Erythroblast (primary cell): ENCODE measurements at regions not wholly inside any gene's neighbourhood (a gene's known extent, or its start where the extent isn't known, plus 50 kb on each side); places are given as distances from the start of the nearest gene placed in this dataset.
A peak's percentile ranks its signal among the peaks of the same experiment; 100 is the strongest.
"Not testable (repeated sequence)": the region's sequence is repeated elsewhere in the genome, so short reads cannot be mapped to it uniquely, and the experiment has no call there.

Experiments
- DNase-seq, 2 experiments: peaks; one replicate each; lab custom pipeline; 2025; lab: John Stamatoyannopoulos, UW
- GATA1 ChIP-seq: IDR thresholded peaks from 2 replicates; pipeline ENCODE4 v1.6.1; 2011; ENCODE audit warnings: low read depth, mild to moderate bottlenecking, control low read depth, low read length, moderate library complexity
- POLR2A ChIP-seq: IDR thresholded peaks from 2 replicates; pipeline ENCODE4 v1.6.1; 2011; ENCODE audit warnings: mild to moderate bottlenecking, low read length

GRCh38 chr17:30731210-30732132 is 93.0 kb downstream of the CRLF3 start:
- peak; percentile 79 for TF ChIP-seq POLR2A
- DNase-seq = peak; percentile 94

- peak in 1 of 2 experiments; percentile 34 for DNase-seq
These were observed 93.7 kb downstream of the CRLF3 start for GRCh38 chr17:30730837-30731209.

- not testable (repeated sequence) for DNase-seq
These were observed 94.2 kb downstream of the CRLF3 start for GRCh38 chr17:30730171-30730836.

- not testable (repeated sequence) for DNase-seq
These were observed 94.9 kb downstream of the CRLF3 start for GRCh38 chr17:30729471-30730170.

GRCh38 chr17:30727517-30727916 is 97.0 kb downstream of the CRLF3 start:
- DNase-seq = not testable (repeated sequence)

GRCh38 chr17:30726734-30727133 is 97.8 kb downstream of the CRLF3 start:
- not testable (repeated sequence) for DNase-seq

GRCh38 chr17:30726310-30726709 is 98.2 kb downstream of the CRLF3 start:
- DNase-seq = not testable (repeated sequence)

- DNase-seq = not testable (repeated sequence)
These were observed 100.3 kb downstream of the CRLF3 start for GRCh38 chr17:30724034-30724650.

GRCh38 chr17:30722114-30722780 is 102.2 kb downstream of the CRLF3 start:
- not testable (repeated sequence) for DNase-seq

GRCh38 chr17:30720971-30721370 is 103.5 kb downstream of the CRLF3 start:
- DNase-seq = not testable (repeated sequence)

- TF ChIP-seq POLR2A (no peak), GATA1 (no peak)
These were observed 104.5 kb downstream of the CRLF3 start for GRCh38 chr17:30720013-30720471.

GRCh38 chr17:30719131-30719973 is 105.1 kb downstream of the CRLF3 start:
- peak; percentile 73 to 88 for DNase-seq

More at GRCh38 chr17:30720013-30720471, 104.5 kb downstream of the CRLF3 start:
- no peak for DNase-seq

- not testable (repeated sequence) for DNase-seq
These were observed 105.8 kb downstream of the CRLF3 start for GRCh38 chr17:30718691-30719090.

- not testable (repeated sequence) for DNase-seq
These were observed 106.4 kb downstream of the CRLF3 start for GRCh38 chr17:30718099-30718447.
